Tibial artery (tissue), 4 donors: ENCODE measurements at regions not wholly inside any gene's neighbourhood (a gene's known extent, or its start where the extent isn't known, plus 50 kb on each side); places are given as distances from the start of the nearest gene placed in this dataset.

Experiments
- DNase-seq, 2 donors: peaks; one replicate each; pipeline ENCODE4 v3.0.0-alpha.2; 2019
- H3K27ac ChIP-seq, 2 donors: fragments of 200-600 bp; sonication (generic) in 1 of 2; 1 replicate in 1 of 2; 2 replicates in 1 of 2; pipeline ENCODE4 v1.5.1; 2018 to 2019; ENCODE audit warnings: mild to moderate bottlenecking in 1 of 2
- H3K27me3 ChIP-seq, 2 donors: fragments of 200-600 bp; sonication (generic) in 1 of 2; one replicate each; pipeline versions ENCODE4 v1.5.1 to v1.6.0; 2016 to 2019
- H3K36me3 ChIP-seq, 3 donors: fragments of 200-600 bp; sonication (generic) in 2 of 3; one replicate each; pipeline ENCODE4 v1.5.1; 2016 to 2019; ENCODE audit warnings: mild to moderate bottlenecking in 2 of 3
- H3K4me1 ChIP-seq, 4 donors: fragments of 200-600 bp; sonication (generic) in 2 of 4; 1 replicate in 3 of 4; 2 replicates in 1 of 4; pipeline ENCODE4 v1.5.1; 2016 to 2019
- H3K4me3 ChIP-seq, 2 donors: fragments of 200-600 bp; sonication (generic) in 1 of 2; 1 replicate in 1 of 2; 2 replicates in 1 of 2; pipeline ENCODE4 v1.5.1; 2018 to 2019; ENCODE audit warnings: mild to moderate bottlenecking in 2 of 2
- H3K9me3 ChIP-seq, 3 donors: fragments of 200-600 bp; sonication (generic) in 1 of 3; one replicate each; pipeline ENCODE4 v1.5.1; 2016 to 2019
- intact Hi-C: fragments of 100-400 bp; cut with DNase I; formaldehyde crosslinking; loops from one replicate; pipeline ENCODE4 v1.15.0; 2023; ENCODE audit warnings: low total_unique reads
- TF ChIP-seq, protein P1 (sequence below), 2 experiments: fragments of 200-600 bp in 1 of 2; fragments of 450-650 bp in 1 of 2; IDR thresholded peaks; one replicate each; pipeline ENCODE4 v1.5.1; 2017 to 2019; ENCODE audit warnings: antibody characterized with exemption in 2 of 2, mild to moderate bottlenecking in 1 of 2, moderate library complexity in 1 of 2

DNA sequence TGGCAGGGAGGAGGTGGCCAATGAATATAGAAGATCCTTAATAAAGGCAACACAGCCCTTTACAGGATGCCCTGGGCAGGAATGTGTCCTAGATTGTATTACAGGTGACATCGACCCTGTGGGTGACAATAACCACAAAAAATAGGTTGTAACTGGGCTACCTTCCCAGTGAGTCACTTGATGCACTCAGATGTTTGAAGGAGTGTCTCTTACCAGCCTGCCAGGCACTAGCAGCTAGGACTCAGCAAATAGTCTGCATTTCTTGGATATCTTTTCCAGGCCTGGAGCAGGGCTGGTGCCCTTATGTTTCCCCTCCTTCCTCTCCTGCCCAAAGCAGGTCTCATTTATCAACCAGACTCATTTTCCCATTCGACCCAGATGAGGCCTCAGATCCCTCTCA lies 50.9 kb upstream of the TMEM164 start:
- no peak for DNase-seq
- TF ChIP-seq, protein P1, sequence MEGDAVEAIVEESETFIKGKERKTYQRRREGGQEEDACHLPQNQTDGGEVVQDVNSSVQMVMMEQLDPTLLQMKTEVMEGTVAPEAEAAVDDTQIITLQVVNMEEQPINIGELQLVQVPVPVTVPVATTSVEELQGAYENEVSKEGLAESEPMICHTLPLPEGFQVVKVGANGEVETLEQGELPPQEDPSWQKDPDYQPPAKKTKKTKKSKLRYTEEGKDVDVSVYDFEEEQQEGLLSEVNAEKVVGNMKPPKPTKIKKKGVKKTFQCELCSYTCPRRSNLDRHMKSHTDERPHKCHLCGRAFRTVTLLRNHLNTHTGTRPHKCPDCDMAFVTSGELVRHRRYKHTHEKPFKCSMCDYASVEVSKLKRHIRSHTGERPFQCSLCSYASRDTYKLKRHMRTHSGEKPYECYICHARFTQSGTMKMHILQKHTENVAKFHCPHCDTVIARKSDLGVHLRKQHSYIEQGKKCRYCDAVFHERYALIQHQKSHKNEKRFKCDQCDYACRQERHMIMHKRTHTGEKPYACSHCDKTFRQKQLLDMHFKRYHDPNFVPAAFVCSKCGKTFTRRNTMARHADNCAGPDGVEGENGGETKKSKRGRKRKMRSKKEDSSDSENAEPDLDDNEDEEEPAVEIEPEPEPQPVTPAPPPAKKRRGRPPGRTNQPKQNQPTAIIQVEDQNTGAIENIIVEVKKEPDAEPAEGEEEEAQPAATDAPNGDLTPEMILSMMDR (IDR thresholded peaks at IDR 0.05): no peak
- Histone ChIP-seq H3K4me1 (no peaks in the 10 kb centered on the region), H3K4me3 (no peak overlapping the region), H3K36me3 (no peaks in the 10 kb centered on the region), H3K27me3 (no peaks in the 10 kb centered on the region), H3K27ac (no peak overlapping the region), H3K9me3 (no peaks in the 10 kb centered on the region)
- intact Hi-C loops: no loop called here

DNA sequence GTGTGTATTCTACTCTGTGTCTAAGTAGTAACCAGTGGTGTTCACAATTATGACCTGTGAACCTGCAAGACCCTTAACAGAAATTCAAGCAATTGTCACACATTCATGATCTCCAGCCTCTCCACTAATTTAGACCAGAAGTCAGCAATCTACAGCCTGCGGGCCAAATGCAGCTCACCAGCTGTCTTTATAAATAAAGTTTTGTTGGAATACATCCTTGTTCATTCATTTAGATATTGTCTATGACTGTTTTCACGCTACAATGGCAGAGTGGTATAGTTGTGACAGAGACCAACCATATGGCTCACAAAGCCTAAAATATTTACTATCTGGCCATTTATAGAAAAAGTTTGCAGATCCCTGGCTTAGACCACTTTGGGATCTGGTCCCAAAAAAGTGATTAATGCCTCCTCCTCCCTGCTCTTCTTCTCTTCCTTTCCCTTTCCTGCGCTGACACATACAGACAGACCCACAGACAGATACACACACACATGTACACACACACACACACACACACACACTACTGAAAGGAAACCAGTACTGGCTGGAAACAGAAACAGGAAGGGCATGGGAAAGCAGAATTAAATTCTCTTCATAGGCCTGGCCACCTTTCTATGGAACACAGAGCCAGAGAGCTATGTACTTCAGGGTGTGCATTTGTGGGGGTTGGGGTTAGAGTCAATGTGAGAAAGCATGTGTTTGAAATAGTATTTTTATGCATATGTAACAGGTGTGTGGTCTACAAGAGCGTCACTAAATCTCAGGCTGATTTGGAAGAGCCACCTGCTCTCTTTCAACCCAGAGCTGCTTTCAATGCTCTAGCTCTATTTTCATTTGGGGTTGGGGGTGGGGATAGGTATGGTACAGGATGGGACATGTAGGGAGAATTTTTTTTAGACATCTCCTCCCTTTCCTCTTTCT lies 49.7 kb upstream of the TMEM164 start:
- Histone ChIP-seq H3K27me3 (no peaks in the 10 kb centered on the region), H3K4me3 (no peak overlapping the region), H3K4me1 (no peaks in the 10 kb centered on the region), H3K36me3 (no peaks in the 10 kb centered on the region), H3K27ac (no peak overlapping the region), H3K9me3 (no peaks in the 10 kb centered on the region)
- TF ChIP-seq, protein P1 (IDR thresholded peaks at IDR 0.05): no peak
- intact Hi-C loops: no loop called here
- DNase-seq: no peak
